Panc1 (cell line): ENCODE measurements at regions not wholly inside any gene's neighbourhood (a gene's known extent, or its start where the extent isn't known, plus 50 kb on each side); places are given as distances from the start of the nearest gene placed in this dataset.

Experiments used
- ATAC-seq: fragments of 200-7000 bp; cut with Tn5 transposase; 2 replicates; pipeline ENCODE4 v1.9.1; 2020; ENCODE audit warnings: mild to moderate bottlenecking, moderate library complexity
- BruUV-seq: library from RNA; stranded (reverse); fragments of 400-500 nt; replicated peaks from 2 replicates; lab custom pipeline; 2021; lab: Mats Ljungman, UMichigan
- CTCF ChIA-PET: fragments of 300-600 bp; sonication (Branson Sonifier 250); formaldehyde crosslinking; loops from one replicate; lab custom pipeline; 2022; ENCODE audit warnings: antibody characterized with exemption; lab: Charles Lee
- POLR2A ChIA-PET: fragments of 300-600 bp; sonication (Branson Sonifier 250); formaldehyde crosslinking; loops from one replicate; lab custom pipeline; 2022; ENCODE audit warnings: antibody characterized with exemption; lab: Charles Lee
- DNase-seq: peaks from one replicate; pipeline ENCODE4 v3.0.0-alpha.2; 2010; ENCODE audit warnings: low read depth, low spot score
- H3K27ac ChIP-seq: 2 replicates; pipeline ENCODE4 v1.5.1; 2011; ENCODE audit warnings: mild to moderate bottlenecking, low read length, inconsistent platforms
- H3K27me3 ChIP-seq: fragments of 200-500 bp; sonication (Bioruptor generic); 2 replicates; pipeline ENCODE4 v1.6.0; 2014; ENCODE audit warnings: low read length, inconsistent platforms; ENCODE audit not compliant: control insufficient read depth, insufficient read depth
- H3K36me3 ChIP-seq: fragments of 200-500 bp; sonication (Bioruptor generic); 2 replicates; pipeline ENCODE4 v1.5.1; 2014; ENCODE audit warnings: inconsistent platforms, mild to moderate bottlenecking, low read length, moderate library complexity; ENCODE audit not compliant: control insufficient read depth, insufficient read depth
- H3K4me1 ChIP-seq: 2 replicates; pipeline ENCODE4 v1.5.1; 2011; ENCODE audit warnings: inconsistent platforms, mild to moderate bottlenecking, low read length, moderate library complexity; ENCODE audit not compliant: control insufficient read depth, insufficient read depth
- H3K4me3 ChIP-seq, 2 experiments: 2 replicates each; pipeline ENCODE4 v1.5.1; 2011 to 2012; ENCODE audit warnings: low read depth in 2 of 2, low read length in 2 of 2, mild to moderate bottlenecking in 2 of 2, inconsistent platforms in 1 of 2, moderate library complexity in 1 of 2
- H3K9me3 ChIP-seq: fragments of 200-500 bp; sonication (Bioruptor generic); 2 replicates; pipeline ENCODE4 v1.5.1; 2014; ENCODE audit warnings: low read depth, mild to moderate bottlenecking, inconsistent platforms, low read length, moderate library complexity; ENCODE audit not compliant: control insufficient read depth, insufficient read depth
- POLR2AphosphoS5 ChIP-seq: IDR thresholded peaks from 2 replicates; pipeline ENCODE4 v1.6.1; 2012; ENCODE audit warnings: mild to moderate bottlenecking, low read depth, low read length, moderate library complexity
- SIN3A ChIP-seq: IDR thresholded peaks from 2 replicates; pipeline ENCODE4 v1.6.1; 2012; ENCODE audit warnings: low read depth, mild to moderate bottlenecking, low read length, moderate library complexity, borderline replicate concordance; ENCODE audit not compliant: insufficient read depth
- TCF7L2 ChIP-seq: IDR thresholded peaks from 2 replicates; pipeline ENCODE4 v1.6.1; 2011; ENCODE audit warnings: mild to moderate bottlenecking, low read depth, low read length, inconsistent platforms
- in situ Hi-C: cut with HindIII; loops from 2 replicates; pipeline ENCODE4 v1.10.0; 2016; ENCODE audit warnings: low sequenced_read_pairs, low pct_unique_long_range_greater_than_20kb
- intact Hi-C: fragments of 100-400 bp; cut with micrococcal nuclease; formaldehyde crosslinking; loops from one replicate; pipeline ENCODE4 v1.10.0; 2022; ENCODE audit not compliant: unreplicated experiment
- TF ChIP-seq, protein P1 (sequence below), 2 experiments: IDR thresholded peaks; 2 replicates each; pipeline ENCODE4 v1.6.1; 2011 to 2012; ENCODE audit warnings: low read depth in 2 of 2, control low read depth in 1 of 2, low read length in 1 of 2, mild to moderate bottlenecking in 1 of 2, moderate library complexity in 1 of 2; ENCODE audit not compliant: insufficient read depth in 1 of 2
- TF ChIP-seq, protein P2 (sequence below): fragments of 450-650 bp; IDR thresholded peaks from 2 replicates; pipeline ENCODE4 v1.5.1; 2017; ENCODE audit warnings: mild to moderate bottlenecking

DNA sequence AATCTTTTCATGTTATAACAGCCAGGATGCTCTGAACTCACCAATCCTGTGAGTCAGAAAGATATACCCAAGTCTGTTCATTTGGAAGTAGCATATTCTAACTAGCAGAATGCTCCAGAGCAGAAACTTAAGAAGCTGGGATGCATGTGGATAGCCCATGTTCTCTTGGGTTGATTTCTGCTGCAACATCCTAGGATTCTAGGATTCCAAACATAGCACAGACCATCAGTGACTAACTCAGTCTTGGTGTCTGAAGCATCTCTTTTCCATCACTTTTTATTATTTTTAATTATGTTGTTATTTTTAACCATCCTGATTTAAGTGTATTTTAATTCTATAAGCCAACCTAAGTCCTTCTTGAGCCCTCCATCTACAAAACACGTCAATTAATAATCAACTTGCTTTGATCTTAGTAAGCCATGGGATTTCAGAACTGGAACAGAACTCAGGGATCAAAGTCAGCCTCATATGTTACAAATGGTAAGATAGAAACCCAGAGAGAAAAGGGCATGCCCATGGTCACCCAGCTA lies 85.4 kb downstream of the OSR1 start:
- no peaks in the 10 kb centered on the region for H3K27me3 ChIP-seq
- no peaks in the 10 kb centered on the region for H3K9me3 ChIP-seq
- H3K4me1 ChIP-seq: no peaks in the 10 kb centered on the region
- CTCF ChIA-PET: no interaction called here
- DNase-seq (no peak), ATAC-seq (no peak)
- TF ChIP-seq SIN3A: no peak
- TF ChIP-seq, protein P1, sequence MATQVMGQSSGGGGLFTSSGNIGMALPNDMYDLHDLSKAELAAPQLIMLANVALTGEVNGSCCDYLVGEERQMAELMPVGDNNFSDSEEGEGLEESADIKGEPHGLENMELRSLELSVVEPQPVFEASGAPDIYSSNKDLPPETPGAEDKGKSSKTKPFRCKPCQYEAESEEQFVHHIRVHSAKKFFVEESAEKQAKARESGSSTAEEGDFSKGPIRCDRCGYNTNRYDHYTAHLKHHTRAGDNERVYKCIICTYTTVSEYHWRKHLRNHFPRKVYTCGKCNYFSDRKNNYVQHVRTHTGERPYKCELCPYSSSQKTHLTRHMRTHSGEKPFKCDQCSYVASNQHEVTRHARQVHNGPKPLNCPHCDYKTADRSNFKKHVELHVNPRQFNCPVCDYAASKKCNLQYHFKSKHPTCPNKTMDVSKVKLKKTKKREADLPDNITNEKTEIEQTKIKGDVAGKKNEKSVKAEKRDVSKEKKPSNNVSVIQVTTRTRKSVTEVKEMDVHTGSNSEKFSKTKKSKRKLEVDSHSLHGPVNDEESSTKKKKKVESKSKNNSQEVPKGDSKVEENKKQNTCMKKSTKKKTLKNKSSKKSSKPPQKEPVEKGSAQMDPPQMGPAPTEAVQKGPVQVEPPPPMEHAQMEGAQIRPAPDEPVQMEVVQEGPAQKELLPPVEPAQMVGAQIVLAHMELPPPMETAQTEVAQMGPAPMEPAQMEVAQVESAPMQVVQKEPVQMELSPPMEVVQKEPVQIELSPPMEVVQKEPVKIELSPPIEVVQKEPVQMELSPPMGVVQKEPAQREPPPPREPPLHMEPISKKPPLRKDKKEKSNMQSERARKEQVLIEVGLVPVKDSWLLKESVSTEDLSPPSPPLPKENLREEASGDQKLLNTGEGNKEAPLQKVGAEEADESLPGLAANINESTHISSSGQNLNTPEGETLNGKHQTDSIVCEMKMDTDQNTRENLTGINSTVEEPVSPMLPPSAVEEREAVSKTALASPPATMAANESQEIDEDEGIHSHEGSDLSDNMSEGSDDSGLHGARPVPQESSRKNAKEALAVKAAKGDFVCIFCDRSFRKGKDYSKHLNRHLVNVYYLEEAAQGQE (IDR thresholded peaks at IDR 0.05; ENCODE audit: insufficient read depth in 1 of 2, low read depth in 2 of 2, low read length in 1 of 2): no peak
- TF ChIP-seq, protein P2, sequence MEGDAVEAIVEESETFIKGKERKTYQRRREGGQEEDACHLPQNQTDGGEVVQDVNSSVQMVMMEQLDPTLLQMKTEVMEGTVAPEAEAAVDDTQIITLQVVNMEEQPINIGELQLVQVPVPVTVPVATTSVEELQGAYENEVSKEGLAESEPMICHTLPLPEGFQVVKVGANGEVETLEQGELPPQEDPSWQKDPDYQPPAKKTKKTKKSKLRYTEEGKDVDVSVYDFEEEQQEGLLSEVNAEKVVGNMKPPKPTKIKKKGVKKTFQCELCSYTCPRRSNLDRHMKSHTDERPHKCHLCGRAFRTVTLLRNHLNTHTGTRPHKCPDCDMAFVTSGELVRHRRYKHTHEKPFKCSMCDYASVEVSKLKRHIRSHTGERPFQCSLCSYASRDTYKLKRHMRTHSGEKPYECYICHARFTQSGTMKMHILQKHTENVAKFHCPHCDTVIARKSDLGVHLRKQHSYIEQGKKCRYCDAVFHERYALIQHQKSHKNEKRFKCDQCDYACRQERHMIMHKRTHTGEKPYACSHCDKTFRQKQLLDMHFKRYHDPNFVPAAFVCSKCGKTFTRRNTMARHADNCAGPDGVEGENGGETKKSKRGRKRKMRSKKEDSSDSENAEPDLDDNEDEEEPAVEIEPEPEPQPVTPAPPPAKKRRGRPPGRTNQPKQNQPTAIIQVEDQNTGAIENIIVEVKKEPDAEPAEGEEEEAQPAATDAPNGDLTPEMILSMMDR: no peak
- TF ChIP-seq TCF7L2: no peak
- TF ChIP-seq POLR2AphosphoS5: no peak
- intact Hi-C loops: no loop called here
- POLR2A ChIA-PET: no interaction called here
- no TSS peak for BruUV-seq
- no peaks in the 10 kb centered on the region for H3K36me3 ChIP-seq
- in situ Hi-C loops: no loop called here
- no peak overlapping the region for H3K4me3 ChIP-seq
- H3K27ac ChIP-seq: no peak overlapping the region

DNA sequence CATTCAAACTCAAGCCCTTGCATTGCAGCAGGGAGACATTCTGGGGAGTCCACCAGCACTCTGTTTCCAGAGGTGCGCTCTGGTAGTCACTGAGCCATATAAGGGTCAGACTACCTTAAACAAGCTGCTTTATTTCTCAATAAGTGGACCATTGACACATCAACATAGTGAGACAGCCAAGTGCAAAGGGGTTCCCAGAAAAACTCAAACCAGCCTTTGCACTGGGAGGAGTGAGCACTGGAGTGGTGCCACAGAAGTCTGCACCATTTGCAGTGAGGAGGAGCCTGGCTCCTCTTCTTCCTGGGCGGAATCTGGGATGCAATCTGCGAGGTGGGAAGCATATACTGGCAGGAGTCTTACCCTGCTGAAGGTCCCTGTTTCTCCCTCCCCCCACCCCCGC lies 86.4 kb downstream of the OSR1 start:
- TF ChIP-seq SIN3A: no peak
- TF ChIP-seq, protein P1 (IDR thresholded peaks at IDR 0.05; ENCODE audit: insufficient read depth in 1 of 2, low read depth in 2 of 2, low read length in 1 of 2): no peak
- in situ Hi-C loops: no loop called here
- CTCF ChIA-PET: no interaction called here

More for the DNA sequence above, 86.4 kb downstream of the OSR1 start:
- ATAC-seq (no peak), DNase-seq (no peak)
- Histone ChIP-seq H3K27ac (no peak overlapping the region), H3K4me3 (no peak overlapping the region), H3K27me3 (no peaks in the 10 kb centered on the region), H3K36me3 (no peaks in the 10 kb centered on the region), H3K9me3 (no peaks in the 10 kb centered on the region), H3K4me1 (no peaks in the 10 kb centered on the region)
- intact Hi-C loops: no loop called here
- POLR2A ChIA-PET: no interaction called here
- BruUV-seq: no TSS peak
